Mucosa of descending colon (tissue), 3 donors: ENCODE measurements at regions not wholly inside any gene's neighbourhood (a gene's known extent, or its start where the extent isn't known, plus 50 kb on each side); places are given as distances from the start of the nearest gene placed in this dataset.

Experiments used
- ATAC-seq: fragments of 200-7000 bp; cut with Tn5 transposase; one replicate; pipeline ENCODE4 v1.9.1; 2020; ENCODE audit warnings: mild to moderate bottlenecking, moderate library complexity
- DNase-seq, 3 donors: peaks; one replicate each; pipeline ENCODE4 v3.0.0-alpha.2; 2020
- H3K36me3 ChIP-seq: fragments of 200-600 bp; one replicate; pipeline ENCODE4 v1.8.0; 2021; ENCODE audit warnings: low read depth, mild to moderate bottlenecking
- H3K4me1 ChIP-seq: fragments of 200-600 bp; one replicate; pipeline ENCODE4 v1.8.0; 2021; ENCODE audit warnings: low read depth, mild to moderate bottlenecking
- H3K4me3 ChIP-seq: fragments of 200-600 bp; one replicate; pipeline ENCODE4 v1.8.0; 2021; ENCODE audit warnings: mild to moderate bottlenecking
- H3K9me3 ChIP-seq: fragments of 200-600 bp; one replicate; pipeline ENCODE4 v1.8.0; 2021; ENCODE audit warnings: mild to moderate bottlenecking
- CTCF ChIP-seq: fragments of 200-600 bp; IDR thresholded peaks from one replicate; pipeline ENCODE4 v1.8.0; 2022; ENCODE audit warnings: antibody characterized with exemption, mild to moderate bottlenecking
- intact Hi-C, 2 donors: fragments of 100-400 bp; cut with DNase I in 1 of 2; cut with micrococcal nuclease in 1 of 2; formaldehyde crosslinking; loops; one replicate each; pipeline versions ENCODE4 v1.11.0 to v1.11.1; 2022; cut with DNase I, micrococcal nuclease
- donor health status: DM: no; HTN: no; CAD: no; lungs with moderate emphysema.
- donor health status: DM: no; HTN: no; CAD: no.
- donor health status: DM: no; HTN: yes; CAD: no.

- peak; percentile 81 for ATAC-seq
- TF ChIP-seq CTCF: no peak
- Histone ChIP-seq H3K4me3 (no peak overlapping the region), H3K36me3 (no peaks in the 10 kb centered on the region), H3K4me1 (peaks cover 6% of the 10 kb centered on the region), H3K9me3 (no peaks in the 10 kb centered on the region)
- intact Hi-C loops: loop anchor here in 1 of 2 donors (2.0 kb wide), 1 partner anchor 50 kb away; no protein-coding TSS in a partner anchor
- peak in 1 of 3 donors; percentile 61 for DNase-seq
Measured at GRCh38 chr14:55976655-55977054, 141.6 kb upstream of the PELI2 start.

- Histone ChIP-seq H3K9me3 (no peaks in the 10 kb centered on the region), H3K4me3 (no peak overlapping the region), H3K4me1 (peaks cover 6% of the 10 kb centered on the region), H3K36me3 (no peaks in the 10 kb centered on the region)
- intact Hi-C loops: loop anchor here in 1 of 2 donors (2.0 kb wide), 1 partner anchor 51 kb away; no protein-coding TSS in a partner anchor
- ATAC-seq (no peak), DNase-seq (no peak)
- no peak for TF ChIP-seq CTCF
Measured at GRCh38 chr14:55977392-55978150, 140.6 kb upstream of the PELI2 start.

- Histone ChIP-seq H3K4me1 (peaks cover 6% of the 10 kb centered on the region), H3K9me3 (no peaks in the 10 kb centered on the region), H3K36me3 (no peaks in the 10 kb centered on the region), H3K4me3 (no peak overlapping the region)
- no peak for TF ChIP-seq CTCF
- intact Hi-C loops: no loop called here
- ATAC-seq (no peak), DNase-seq (no peak)
Measured at GRCh38 chr14:55979096-55979495, 139.1 kb upstream of the PELI2 start.

GRCh38 chr14:55979781-55980180 is 138.4 kb upstream of the PELI2 start:
- no peak for DNase-seq
- Histone ChIP-seq H3K36me3 (no peaks in the 10 kb centered on the region), H3K4me1 (peaks cover 6% of the 10 kb centered on the region), H3K9me3 (no peaks in the 10 kb centered on the region), H3K4me3 (no peak overlapping the region)
- no peak for TF ChIP-seq CTCF
- ATAC-seq: no peak
- intact Hi-C loops: no loop called here

- Histone ChIP-seq H3K4me3 (no peak overlapping the region), H3K9me3 (no peaks in the 10 kb centered on the region), H3K36me3 (no peaks in the 10 kb centered on the region), H3K4me1 (peaks cover 6% of the 10 kb centered on the region)
- DNase-seq (no peak), ATAC-seq (no peak)
- intact Hi-C loops: no loop called here
- TF ChIP-seq CTCF: no peak
Measured at GRCh38 chr14:55980970-55981369, 137.2 kb upstream of the PELI2 start.
